Neural cell (in vitro differentiated cells): ENCODE measurements at regions not wholly inside any gene's neighbourhood (a gene's known extent, or its start where the extent isn't known, plus 50 kb on each side); places are given as distances from the start of the nearest gene placed in this dataset.

Experiments used
- H2AFZ ChIP-seq: fragments of 200-600, 300-800 bp; sonication (generic), shearing (Covaris generic); 2 replicates; pipeline ENCODE4 v1.6.0; 2014; ENCODE audit warnings: low read depth, mild to moderate bottlenecking, antibody characterized with exemption, low read length, moderate library complexity
- H3F3A ChIP-seq: fragments of 200-600 bp; shearing (Covaris generic); 2 replicates; pipeline ENCODE4 v1.6.1; 2016; ENCODE audit warnings: mild to moderate bottlenecking, moderate library complexity, mixed read lengths, antibody characterized with exemption, low read length; ENCODE audit not compliant: insufficient read depth, poor library complexity, severe bottlenecking
- H3K27ac ChIP-seq: fragments of 200-600, 300-800 bp; sonication (generic), shearing (Covaris generic); 2 replicates; pipeline ENCODE4 v1.5.1; 2014; ENCODE audit warnings: mild to moderate bottlenecking, low read length, moderate library complexity
- H3K27me3 ChIP-seq: fragments of 300-800, 200-600 bp; sonication (generic), shearing (Covaris generic); 2 replicates; pipeline ENCODE4 v1.6.0; 2014; ENCODE audit warnings: mild to moderate bottlenecking, low read depth, low read length, moderate library complexity; ENCODE audit not compliant: insufficient read depth
- H3K36me3 ChIP-seq: fragments of 300-800, 200-600 bp; sonication (generic), shearing (Covaris generic); 2 replicates; pipeline ENCODE4 v1.5.1; 2014; ENCODE audit warnings: mild to moderate bottlenecking, antibody characterized with exemption, low read length, moderate library complexity; ENCODE audit not compliant: insufficient read depth
- H3K4me2 ChIP-seq: fragments of 300-800, 200-600 bp; sonication (generic), shearing (Covaris generic); 2 replicates; pipeline ENCODE4 v1.6.0; 2014; ENCODE audit warnings: mild to moderate bottlenecking, low read length
- H3K4me3 ChIP-seq: fragments of 300-800, 200-600 bp; sonication (generic), shearing (Covaris generic); 2 replicates; pipeline ENCODE4 v1.5.1; 2014; ENCODE audit warnings: mild to moderate bottlenecking, low read length, moderate library complexity
- H3K79me2 ChIP-seq: fragments of 200-600 bp; shearing (Covaris generic); replicated peaks from 2 replicates; pipeline ENCODE4 v1.6.0; 2014; ENCODE audit warnings: mild to moderate bottlenecking, low read length, moderate library complexity; ENCODE audit not compliant: insufficient read depth
- H3K9ac ChIP-seq: fragments of 300-800, 200-600 bp; sonication (generic), shearing (Covaris generic); 2 replicates; pipeline ENCODE4 v1.6.1; 2016; ENCODE audit warnings: mild to moderate bottlenecking, low read length, mixed read lengths
- H3K9me2 ChIP-seq: fragments of 200-600 bp; shearing (Covaris generic); 2 replicates; pipeline ENCODE4 v1.6.1; 2016; ENCODE audit warnings: mild to moderate bottlenecking, low read length, mixed read lengths; ENCODE audit not compliant: insufficient read depth
- H3K9me3 ChIP-seq: fragments of 200-600, 300-800 bp; sonication (generic), shearing (Covaris generic); 2 replicates; pipeline ENCODE4 v1.6.1; 2016; ENCODE audit warnings: mild to moderate bottlenecking, mixed run types, low read length, moderate library complexity, mixed read lengths
- H4K20me1 ChIP-seq: fragments of 200-600 bp; shearing (Covaris generic); 2 replicates; pipeline ENCODE4 v1.6.1; 2016; ENCODE audit warnings: mild to moderate bottlenecking, mixed run types; ENCODE audit not compliant: insufficient read depth
- EP300 ChIP-seq: fragments of 450-650 bp; conservative IDR thresholded peaks from 2 replicates; pipeline ENCODE4 v1.6.1; 2014; ENCODE audit warnings: antibody characterized with exemption, mild to moderate bottlenecking, moderate library complexity; ENCODE audit not compliant: poor library complexity, severe bottlenecking
- EZH2 ChIP-seq: fragments of 200-600, 300-800 bp; shearing (Covaris generic), sonication (generic); IDR thresholded peaks from 2 replicates; pipeline ENCODE4 v1.6.1; 2014; ENCODE audit warnings: antibody characterized with exemption, low read length, borderline replicate concordance, mild to moderate bottlenecking; ENCODE audit not compliant: insufficient read depth, poor library complexity, severe bottlenecking
- MXI1 ChIP-seq: fragments of 450-650 bp; conservative IDR thresholded peaks from 2 replicates; pipeline ENCODE4 v1.6.1; 2014; ENCODE audit warnings: antibody characterized with exemption, mild to moderate bottlenecking; ENCODE audit not compliant: poor library complexity, severe bottlenecking
- POLR2AphosphoS5 ChIP-seq: IDR thresholded peaks from 2 replicates; pipeline ENCODE4 v1.6.1; 2012
- RAD21 ChIP-seq: fragments of 450-650 bp; conservative IDR thresholded peaks from 2 replicates; pipeline ENCODE4 v1.6.1; 2014; ENCODE audit warnings: antibody characterized with exemption, mild to moderate bottlenecking, moderate library complexity
- SMC3 ChIP-seq: fragments of 450-650 bp; conservative IDR thresholded peaks from 2 replicates; pipeline ENCODE4 v1.6.1; 2014; ENCODE audit warnings: antibody characterized with exemption, mild to moderate bottlenecking, moderate library complexity; ENCODE audit not compliant: poor library complexity
- TAF1 ChIP-seq: IDR thresholded peaks from 2 replicates; pipeline ENCODE4 v1.6.1; 2012; ENCODE audit warnings: low read depth
- TF ChIP-seq, protein P1 (sequence below): IDR thresholded peaks from 2 replicates; pipeline ENCODE4 v1.6.1; 2012; ENCODE audit warnings: borderline replicate concordance
- TF ChIP-seq, protein P2 (sequence below): fragments of 450-650 bp; IDR thresholded peaks from 2 replicates; pipeline ENCODE4 v1.5.1; 2014; ENCODE audit warnings: antibody characterized with exemption, mild to moderate bottlenecking, moderate library complexity; ENCODE audit not compliant: poor library complexity, severe bottlenecking

DNA sequence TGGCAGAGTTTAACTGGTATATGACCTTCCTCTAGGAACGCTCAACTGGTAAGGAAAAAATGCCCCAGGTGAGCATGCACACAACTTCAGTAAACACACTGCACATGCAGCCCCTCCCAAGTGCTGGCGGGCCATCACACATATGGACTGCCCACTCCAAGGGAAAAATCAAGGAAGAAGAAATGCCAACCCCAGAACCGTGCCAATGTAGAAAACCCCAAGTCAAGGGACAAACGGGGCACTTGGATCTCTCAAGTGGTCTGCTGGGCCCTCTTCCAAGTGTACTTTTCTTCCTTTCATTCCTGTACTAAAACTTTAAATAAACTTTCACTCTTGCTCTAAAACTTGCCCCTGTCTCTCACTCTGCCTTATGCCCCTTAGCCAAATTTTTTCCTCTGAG lies 76.4 kb upstream of the ACVR1 start:
- no peaks in the 10 kb centered on the region for H3K9me2 ChIP-seq
- no peak overlapping the region for H3K9ac ChIP-seq
- H3K27ac ChIP-seq, result no peak overlapping the region
- no peaks in the 10 kb centered on the region for H3F3A ChIP-seq
- H3K4me3 ChIP-seq, result no peak overlapping the region
- no peak for TF ChIP-seq MXI1
- TF ChIP-seq EZH2, result no peak
- TF ChIP-seq, protein P1, sequence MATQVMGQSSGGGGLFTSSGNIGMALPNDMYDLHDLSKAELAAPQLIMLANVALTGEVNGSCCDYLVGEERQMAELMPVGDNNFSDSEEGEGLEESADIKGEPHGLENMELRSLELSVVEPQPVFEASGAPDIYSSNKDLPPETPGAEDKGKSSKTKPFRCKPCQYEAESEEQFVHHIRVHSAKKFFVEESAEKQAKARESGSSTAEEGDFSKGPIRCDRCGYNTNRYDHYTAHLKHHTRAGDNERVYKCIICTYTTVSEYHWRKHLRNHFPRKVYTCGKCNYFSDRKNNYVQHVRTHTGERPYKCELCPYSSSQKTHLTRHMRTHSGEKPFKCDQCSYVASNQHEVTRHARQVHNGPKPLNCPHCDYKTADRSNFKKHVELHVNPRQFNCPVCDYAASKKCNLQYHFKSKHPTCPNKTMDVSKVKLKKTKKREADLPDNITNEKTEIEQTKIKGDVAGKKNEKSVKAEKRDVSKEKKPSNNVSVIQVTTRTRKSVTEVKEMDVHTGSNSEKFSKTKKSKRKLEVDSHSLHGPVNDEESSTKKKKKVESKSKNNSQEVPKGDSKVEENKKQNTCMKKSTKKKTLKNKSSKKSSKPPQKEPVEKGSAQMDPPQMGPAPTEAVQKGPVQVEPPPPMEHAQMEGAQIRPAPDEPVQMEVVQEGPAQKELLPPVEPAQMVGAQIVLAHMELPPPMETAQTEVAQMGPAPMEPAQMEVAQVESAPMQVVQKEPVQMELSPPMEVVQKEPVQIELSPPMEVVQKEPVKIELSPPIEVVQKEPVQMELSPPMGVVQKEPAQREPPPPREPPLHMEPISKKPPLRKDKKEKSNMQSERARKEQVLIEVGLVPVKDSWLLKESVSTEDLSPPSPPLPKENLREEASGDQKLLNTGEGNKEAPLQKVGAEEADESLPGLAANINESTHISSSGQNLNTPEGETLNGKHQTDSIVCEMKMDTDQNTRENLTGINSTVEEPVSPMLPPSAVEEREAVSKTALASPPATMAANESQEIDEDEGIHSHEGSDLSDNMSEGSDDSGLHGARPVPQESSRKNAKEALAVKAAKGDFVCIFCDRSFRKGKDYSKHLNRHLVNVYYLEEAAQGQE, result no peak
- TF ChIP-seq POLR2AphosphoS5, result no peak
- no peak for TF ChIP-seq EP300
- TF ChIP-seq, protein P2, sequence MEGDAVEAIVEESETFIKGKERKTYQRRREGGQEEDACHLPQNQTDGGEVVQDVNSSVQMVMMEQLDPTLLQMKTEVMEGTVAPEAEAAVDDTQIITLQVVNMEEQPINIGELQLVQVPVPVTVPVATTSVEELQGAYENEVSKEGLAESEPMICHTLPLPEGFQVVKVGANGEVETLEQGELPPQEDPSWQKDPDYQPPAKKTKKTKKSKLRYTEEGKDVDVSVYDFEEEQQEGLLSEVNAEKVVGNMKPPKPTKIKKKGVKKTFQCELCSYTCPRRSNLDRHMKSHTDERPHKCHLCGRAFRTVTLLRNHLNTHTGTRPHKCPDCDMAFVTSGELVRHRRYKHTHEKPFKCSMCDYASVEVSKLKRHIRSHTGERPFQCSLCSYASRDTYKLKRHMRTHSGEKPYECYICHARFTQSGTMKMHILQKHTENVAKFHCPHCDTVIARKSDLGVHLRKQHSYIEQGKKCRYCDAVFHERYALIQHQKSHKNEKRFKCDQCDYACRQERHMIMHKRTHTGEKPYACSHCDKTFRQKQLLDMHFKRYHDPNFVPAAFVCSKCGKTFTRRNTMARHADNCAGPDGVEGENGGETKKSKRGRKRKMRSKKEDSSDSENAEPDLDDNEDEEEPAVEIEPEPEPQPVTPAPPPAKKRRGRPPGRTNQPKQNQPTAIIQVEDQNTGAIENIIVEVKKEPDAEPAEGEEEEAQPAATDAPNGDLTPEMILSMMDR, result no peak
- no peak for TF ChIP-seq TAF1
- no peaks in the 10 kb centered on the region for H3K79me2 ChIP-seq
- no peak overlapping the region for H3K4me2 ChIP-seq
- H3K27me3 ChIP-seq, result no peaks in the 10 kb centered on the region
- H3K36me3 ChIP-seq, result no peaks in the 10 kb centered on the region
- H4K20me1 ChIP-seq, result no peaks in the 10 kb centered on the region
- H2AFZ ChIP-seq, result no peak overlapping the region
- no peaks in the 10 kb centered on the region for H3K9me3 ChIP-seq

DNA sequence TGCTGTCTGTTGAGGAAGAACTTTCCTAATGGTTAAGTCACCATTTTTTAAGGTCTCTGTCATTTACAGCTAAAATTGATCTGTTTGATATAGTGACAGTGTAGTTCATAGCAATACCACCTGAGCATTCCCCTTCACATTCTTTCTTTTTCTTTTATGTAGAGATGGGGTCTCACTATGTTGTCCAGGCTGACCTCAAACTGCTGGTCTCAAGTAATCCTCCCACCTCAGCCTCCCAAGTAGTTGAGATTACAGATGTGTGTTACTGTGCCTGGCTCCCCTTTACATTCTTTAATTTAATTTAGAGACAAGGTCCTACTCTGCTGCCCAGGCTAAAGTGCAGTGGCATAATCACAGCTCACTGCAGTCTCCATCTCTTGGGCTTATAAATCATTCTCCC lies 72.7 kb upstream of the ACVR1 start:
- TF ChIP-seq, protein P1, result no peak
- no peak for TF ChIP-seq SMC3
- no peak for TF ChIP-seq EP300
- TF ChIP-seq MXI1, result no peak
- no peak for TF ChIP-seq RAD21
- TF ChIP-seq TAF1, result no peak
- no peak for TF ChIP-seq EZH2
- TF ChIP-seq, protein P2, result no peak
- no peak for TF ChIP-seq POLR2AphosphoS5
- H3K9me2 ChIP-seq, result no peaks in the 10 kb centered on the region
- H3K27ac ChIP-seq, result no peak overlapping the region
- H4K20me1 ChIP-seq, result no peaks in the 10 kb centered on the region
- H3K9me3 ChIP-seq, result no peaks in the 10 kb centered on the region
- H3K4me2 ChIP-seq, result no peak overlapping the region
- no peaks in the 10 kb centered on the region for H3K79me2 ChIP-seq
- no peak overlapping the region for H2AFZ ChIP-seq
- no peak overlapping the region for H3K9ac ChIP-seq
- no peaks in the 10 kb centered on the region for H3F3A ChIP-seq
- no peaks in the 10 kb centered on the region for H3K36me3 ChIP-seq
- H3K27me3 ChIP-seq, result no peaks in the 10 kb centered on the region
- H3K4me3 ChIP-seq, result no peak overlapping the region
